Mesendoderm (in vitro differentiated cells): ENCODE measurements at regions not wholly inside any gene's neighbourhood (a gene's known extent, or its start where the extent isn't known, plus 50 kb on each side); places are given as distances from the start of the nearest gene placed in this dataset.
A peak's percentile ranks its signal among the peaks of the same experiment; 100 is the strongest.

Experiments
- DNase-seq: peaks from one replicate; pipeline ENCODE4 v3.0.0; 2013
- H2AK5ac ChIP-seq: 2 replicates; pipeline ENCODE4 v1.6.1; 2013; ENCODE audit warnings: low read length, inconsistent platforms
- H2BK120ac ChIP-seq: 2 replicates; pipeline ENCODE4 v1.6.1; 2013; ENCODE audit warnings: low read depth, mild to moderate bottlenecking, low read length, moderate library complexity, mixed read lengths
- H2BK15ac ChIP-seq: replicated peaks from 2 replicates; pipeline ENCODE4 v1.6.1; 2013; ENCODE audit warnings: low read depth, mild to moderate bottlenecking, moderate library complexity
- H2BK5ac ChIP-seq: 2 replicates; pipeline ENCODE4 v1.6.1; 2013; ENCODE audit warnings: low read length, inconsistent platforms
- H3K18ac ChIP-seq: 2 replicates; pipeline ENCODE4 v1.6.1; 2013; ENCODE audit warnings: mild to moderate bottlenecking, low read length, mixed read lengths
- H3K23ac ChIP-seq: one replicate; pipeline ENCODE4 v1.6.1; 2013; ENCODE audit warnings: low read length
- H3K27ac ChIP-seq: 2 replicates; pipeline ENCODE4 v1.5.1; 2013; ENCODE audit warnings: low read depth, mild to moderate bottlenecking, inconsistent platforms, low read length, moderate library complexity
- H3K27me3 ChIP-seq: 2 replicates; pipeline ENCODE4 v1.6.1; 2013; ENCODE audit warnings: low read length, control low read depth, mild to moderate bottlenecking, inconsistent platforms; ENCODE audit not compliant: insufficient read depth, poor library complexity
- H3K36me3 ChIP-seq: 2 replicates; pipeline ENCODE4 v1.6.1; 2013; ENCODE audit warnings: low read length, inconsistent platforms; ENCODE audit not compliant: control insufficient read depth, insufficient read depth
- H3K4ac ChIP-seq: one replicate; pipeline ENCODE4 v1.6.1; 2013; ENCODE audit warnings: low read depth, mild to moderate bottlenecking, low read length, moderate library complexity
- H3K4me1 ChIP-seq: 2 replicates; pipeline ENCODE4 v1.6.1; 2013; ENCODE audit warnings: low read depth, low read length, inconsistent platforms; ENCODE audit not compliant: control insufficient read depth
- H3K4me2 ChIP-seq: 2 replicates; pipeline ENCODE4 v1.6.1; 2013; ENCODE audit warnings: low read length
- H3K4me3 ChIP-seq: 2 replicates; pipeline ENCODE4 v1.5.1; 2013; ENCODE audit warnings: mild to moderate bottlenecking, low read length
- H3K56ac ChIP-seq: one replicate; pipeline ENCODE4 v1.6.1; 2013; ENCODE audit warnings: low read length
- H3K79me1 ChIP-seq: 2 replicates; pipeline ENCODE4 v1.6.1; 2013; ENCODE audit warnings: low read length, inconsistent platforms
- H3K79me2 ChIP-seq: 2 replicates; pipeline ENCODE4 v1.6.1; 2013; ENCODE audit warnings: mild to moderate bottlenecking, low read length; ENCODE audit not compliant: control insufficient read depth, insufficient read depth
- H3K9ac ChIP-seq: 2 replicates; pipeline ENCODE4 v1.6.1; 2013; ENCODE audit warnings: low read length, inconsistent platforms
- H4K5ac ChIP-seq: one replicate; pipeline ENCODE4 v1.6.1; 2013; ENCODE audit warnings: low read length
- H4K8ac ChIP-seq: one replicate; pipeline ENCODE4 v1.6.1; 2013; ENCODE audit warnings: low read depth, mild to moderate bottlenecking, control low read depth, low read length, moderate library complexity
- WGBS: extraction: QIAGEN DNeasy Blood & Tissue Kit; methylation state at CpG from one replicate; pipeline ENCODE4 v1.1.7; 2013; ENCODE audit warnings: low lambda C conversion rate, missing lambda C conversion rate; ENCODE audit not compliant: insufficient coverage; ENCODE audit errors: extremely low coverage; 5-methylcytosine and 5-hydroxymethylcytosine counted together

GRCh38 chr4:176443117-176443516 is 123.4 kb downstream of the SPCS3 start:
- Histone ChIP-seq H3K27ac (no peak overlapping the region), H3K4ac (no peak overlapping the region), H3K23ac (no peak overlapping the region), H2BK15ac (no peak overlapping the region), H3K27me3 (no peaks in the 10 kb centered on the region), H4K5ac (no peak overlapping the region), H3K79me1 (no peaks in the 10 kb centered on the region), H3K79me2 (no peaks in the 10 kb centered on the region), H2BK5ac (no peak overlapping the region), H3K9ac (no peak overlapping the region), H3K56ac (no peak overlapping the region), H2BK120ac (no peak overlapping the region), H4K8ac (no peak overlapping the region), H3K36me3 (no peaks in the 10 kb centered on the region), H3K4me3 (no peak overlapping the region), H2AK5ac (no peak overlapping the region), H3K4me2 (no peak overlapping the region), H3K18ac (no peak overlapping the region), H3K4me1 (no peaks in the 10 kb centered on the region)
- no peak for DNase-seq
- WGBS = no CpG with 5 or more reads among the region's 4 CpGs

DNA sequence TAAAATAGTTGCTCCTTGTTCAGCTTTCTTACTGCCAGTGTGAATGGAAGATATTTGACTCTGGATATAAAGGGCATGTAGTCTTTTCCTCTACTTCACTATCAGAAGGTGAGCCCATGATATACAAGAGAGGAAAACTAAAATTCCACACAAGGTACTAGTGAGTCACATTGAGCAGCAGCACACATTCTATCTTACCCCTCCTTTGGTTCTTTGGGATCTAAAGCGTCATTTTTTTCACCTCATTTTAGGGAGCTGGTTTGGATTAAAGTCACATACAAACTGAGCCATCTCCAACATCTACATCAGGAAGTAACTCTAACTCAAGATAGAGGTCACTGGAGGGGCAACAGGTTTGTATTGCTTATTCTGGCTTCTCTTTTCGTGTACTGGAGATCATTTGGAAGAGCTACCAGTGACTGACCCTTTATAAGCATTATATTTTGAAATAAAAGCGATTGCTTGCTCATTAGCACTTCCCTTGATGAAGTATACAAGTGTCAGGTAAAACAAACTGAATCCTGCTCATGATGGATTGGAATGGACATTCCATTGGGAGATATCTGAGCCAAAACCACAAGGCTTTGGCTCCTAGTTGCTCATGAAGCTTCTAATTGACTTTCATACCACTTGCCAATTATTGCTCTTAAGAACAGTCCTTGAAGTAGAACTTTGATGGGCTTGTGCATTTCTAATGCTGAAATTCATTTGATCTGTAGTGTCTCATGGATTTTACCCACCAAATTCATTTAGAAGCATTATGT is 124.1 kb downstream of the SPCS3 start:
- WGBS = no CpG with 5 or more reads among the region's 3 CpGs
- Histone ChIP-seq H3K23ac (no peak overlapping the region), H3K18ac (no peak overlapping the region), H3K4me1 (no peaks in the 10 kb centered on the region), H2BK120ac (no peak overlapping the region), H3K4ac (no peak overlapping the region), H3K27ac (no peak overlapping the region), H3K27me3 (no peaks in the 10 kb centered on the region), H4K8ac (no peak overlapping the region), H3K79me2 (no peaks in the 10 kb centered on the region), H3K9ac (no peak overlapping the region), H3K4me2 (no peak overlapping the region), H2AK5ac (no peak overlapping the region), H4K5ac (no peak overlapping the region), H2BK5ac (no peak overlapping the region), H3K36me3 (no peaks in the 10 kb centered on the region), H2BK15ac (no peak overlapping the region), H3K79me1 (no peaks in the 10 kb centered on the region), H3K56ac (no peak overlapping the region), H3K4me3 (no peak overlapping the region)
- DNase-seq = no peak

DNA sequence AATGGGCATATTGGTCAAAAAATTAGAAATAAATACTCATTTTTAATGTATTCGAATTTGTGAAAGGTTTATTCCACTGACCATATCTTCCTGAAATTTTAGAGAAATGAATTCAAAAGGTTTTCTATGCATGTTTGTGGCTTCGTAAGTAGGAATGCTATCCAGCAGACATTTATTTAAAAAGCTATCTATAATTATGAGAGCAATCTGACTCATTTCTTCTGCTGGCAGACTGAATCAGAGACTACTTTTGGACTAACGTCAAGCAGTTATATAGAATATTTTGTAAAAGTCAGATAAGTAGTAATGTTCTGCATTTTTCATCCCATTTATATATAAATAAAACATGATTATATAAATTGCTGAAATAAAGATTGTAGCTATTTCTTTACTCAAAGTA is 125.0 kb downstream of the SPCS3 start:
- H3K4ac ChIP-seq = no peak overlapping the region
- no peak overlapping the region for H4K8ac ChIP-seq
- no peak overlapping the region for H3K4me3 ChIP-seq
- no peaks in the 10 kb centered on the region for H3K79me1 ChIP-seq
- H4K5ac ChIP-seq = no peak overlapping the region
- no CpG with 5 or more reads among the region's 3 CpGs for WGBS
- H3K27me3 ChIP-seq = no peaks in the 10 kb centered on the region
- no peak overlapping the region for H2AK5ac ChIP-seq
- no peak overlapping the region for H3K27ac ChIP-seq
- H3K9ac ChIP-seq = no peak overlapping the region
- H3K23ac ChIP-seq = no peak overlapping the region
- H2BK120ac ChIP-seq = no peak overlapping the region
- no peak overlapping the region for H2BK15ac ChIP-seq
- H3K36me3 ChIP-seq = no peaks in the 10 kb centered on the region
- H2BK5ac ChIP-seq = no peak overlapping the region
- no peaks in the 10 kb centered on the region for H3K79me2 ChIP-seq
- no peak overlapping the region for H3K18ac ChIP-seq
- H3K4me2 ChIP-seq = no peak overlapping the region
- H3K56ac ChIP-seq = no peak overlapping the region
- no peaks in the 10 kb centered on the region for H3K4me1 ChIP-seq
- DNase-seq = no peak

GRCh38 chr4:176448761-176449160 is 129.0 kb downstream of the SPCS3 start:
- Histone ChIP-seq H3K4me2 (no peak overlapping the region), H3K18ac (no peak overlapping the region), H2BK120ac (no peak overlapping the region), H3K4me1 (no peaks in the 10 kb centered on the region), H4K8ac (no peak overlapping the region), H3K79me2 (no peaks in the 10 kb centered on the region), H3K56ac (no peak overlapping the region), H3K79me1 (no peaks in the 10 kb centered on the region), H3K23ac (no peak overlapping the region), H3K4me3 (no peak overlapping the region), H2BK15ac (no peak overlapping the region), H3K27ac (no peak overlapping the region), H2AK5ac (no peak overlapping the region), H2BK5ac (no peak overlapping the region), H3K9ac (no peak overlapping the region), H3K36me3 (no peaks in the 10 kb centered on the region), H4K5ac (no peak overlapping the region), H3K4ac (no peak overlapping the region), H3K27me3 (no peaks in the 10 kb centered on the region)
- peak; percentile 31 for DNase-seq
- no CpG with 5 or more reads among the region's 3 CpGs for WGBS

DNA sequence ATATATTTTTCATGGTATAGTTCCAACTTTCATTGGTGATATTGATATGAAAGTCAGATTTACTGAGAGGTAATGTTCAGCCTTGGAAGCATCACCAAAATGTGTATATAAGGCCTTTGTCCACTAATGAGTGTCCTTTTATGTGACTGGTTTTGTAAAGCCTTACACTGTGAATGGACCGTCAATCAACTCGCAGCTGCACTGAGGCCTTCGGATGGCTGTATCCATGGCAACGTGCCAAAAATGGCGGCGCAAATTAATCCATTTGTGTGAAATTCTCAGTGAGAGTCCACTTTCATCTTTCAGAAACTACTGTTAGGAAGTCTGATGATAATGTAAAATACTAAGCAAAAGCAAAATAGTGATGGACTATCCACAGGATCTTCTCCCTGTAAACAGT is 131.7 kb downstream of the SPCS3 start:
- no peak overlapping the region for H3K9ac ChIP-seq
- H2AK5ac ChIP-seq = no peak overlapping the region
- no peak overlapping the region for H3K4me3 ChIP-seq
- H3K4me2 ChIP-seq = no peak overlapping the region
- no peak overlapping the region for H3K56ac ChIP-seq
- H3K27me3 ChIP-seq = no peaks in the 10 kb centered on the region
- no peaks in the 10 kb centered on the region for H3K79me1 ChIP-seq
- no peak overlapping the region for H3K23ac ChIP-seq
- no peak overlapping the region for H4K5ac ChIP-seq
- H3K4ac ChIP-seq = no peak overlapping the region
- no peak for DNase-seq
- no peaks in the 10 kb centered on the region for H3K4me1 ChIP-seq
- no peaks in the 10 kb centered on the region for H3K36me3 ChIP-seq
- H2BK5ac ChIP-seq = no peak overlapping the region
- H2BK15ac ChIP-seq = no peak overlapping the region
- no peaks in the 10 kb centered on the region for H3K79me2 ChIP-seq
- no peak overlapping the region for H2BK120ac ChIP-seq
- no CpG with 5 or more reads among the region's 6 CpGs for WGBS
- no peak overlapping the region for H4K8ac ChIP-seq
- no peak overlapping the region for H3K27ac ChIP-seq
- no peak overlapping the region for H3K18ac ChIP-seq

- Histone ChIP-seq H2BK5ac (no peak overlapping the region), H3K23ac (no peak overlapping the region), H3K4me3 (no peak overlapping the region), H4K8ac (no peak overlapping the region), H3K79me1 (no peaks in the 10 kb centered on the region), H3K79me2 (no peaks in the 10 kb centered on the region), H3K27ac (no peak overlapping the region), H3K9ac (no peak overlapping the region), H4K5ac (no peak overlapping the region), H3K4me1 (no peaks in the 10 kb centered on the region), H3K18ac (no peak overlapping the region), H2BK120ac (no peak overlapping the region), H3K4ac (no peak overlapping the region), H3K36me3 (no peaks in the 10 kb centered on the region), H2BK15ac (no peak overlapping the region), H3K56ac (no peak overlapping the region), H3K4me2 (no peak overlapping the region), H3K27me3 (no peaks in the 10 kb centered on the region), H2AK5ac (no peak overlapping the region)
- no peak for DNase-seq
Observed at GRCh38 chr4:176453079-176453478, 133.3 kb downstream of the SPCS3 start.
